ENCODE measurements at regions not wholly inside any gene's neighbourhood (a gene's known extent, or its start where the extent isn't known, plus 50 kb on each side); places are given as distances from the start of the nearest gene placed in this dataset.

- no peak for TF ChIP-seq CUX1 (IDR thresholded peaks at IDR 0.05; ENCODE audit: insufficient replicate concordance, low read depth, low read length)
- no peak for TF ChIP-seq STAT1 (conservative IDR thresholded peaks at IDR 0.05)
- no peak for TF ChIP-seq SREBF2 (IDR thresholded peaks at IDR 0.05; ENCODE audit: low read length)
- no peak for TF ChIP-seq NFYA (IDR thresholded peaks at IDR 0.05; ENCODE audit: borderline replicate concordance, low read depth, low read length)
Measured at GRCh38 chr2:224263571-224264043, 138.3 kb downstream of the FAM124B start (continued).

- no peak overlapping the region for H2AFZ ChIP-seq (ENCODE audit: control insufficient read depth, low read depth, low read length)
- WGBS (ENCODE audit: insufficient coverage, insufficient replicate concordance, low lambda C conversion rate, missing lambda C conversion rate): 0% methylated on average over 1 of the region's 1 CpG
- POLR2A ChIA-PET: no interaction called here
- RAD21 ChIA-PET (ENCODE audit: unreplicated experiment): no interaction called here
- H3K79me2 ChIP-seq (ENCODE audit: control insufficient read depth, insufficient read depth, low read length): no peaks in the 10 kb centered on the region
- H3K4me1 ChIP-seq (ENCODE audit: control insufficient read depth, insufficient read depth, low read length): no peaks in the 10 kb centered on the region
- intact Hi-C loops (cut with micrococcal nuclease; ENCODE audit: unreplicated experiment): no loop called here
- H4K20me1 ChIP-seq (ENCODE audit: control insufficient read depth, insufficient read depth): no peaks in the 10 kb centered on the region
- DNase-seq (ENCODE audit: low read depth, low spot score) (no peak), FAIRE-seq (no peak), ATAC-seq (no peak)
- no peak overlapping the region for H3K9ac ChIP-seq (ENCODE audit: control insufficient read depth, insufficient read depth, low read length)
- no peak overlapping the region for H3K4me2 ChIP-seq (ENCODE audit: control insufficient read depth, insufficient read depth)
- H3K27ac ChIP-seq (ENCODE audit: control insufficient read depth, insufficient read depth): no peak overlapping the region
- H3K9me3 ChIP-seq (replicated peaks; ENCODE audit: control insufficient read depth, insufficient read depth, low read length): no peaks in the 10 kb centered on the region
- no TSS peak for BruUV-seq (replicated peaks)
- SMC1A ChIA-PET (ENCODE audit: uncharacterized antibody, unreplicated experiment): no interaction called here
- CTCF ChIA-PET: no interaction called here
- H3K36me3 ChIP-seq (ENCODE audit: control insufficient read depth in 2 of 2, insufficient read depth in 2 of 2, low read length in 1 of 2): no peaks in the 10 kb centered on the region
- peaks cover 0 to 2% of the 10 kb centered on the region in 2 experiments; a peak in 1 of 4 replicates for H3K27me3 ChIP-seq (replicated peaks in 1 of 2; ENCODE audit: control insufficient read depth in 2 of 2, insufficient read depth in 2 of 2, low read length in 1 of 2)
- in situ Hi-C loops (cut with MboI): no loop called here
- no peak overlapping the region for H3K4me3 ChIP-seq
- TF ChIP-seq POU2F2 (IDR thresholded peaks at IDR 0.05; ENCODE audit: borderline replicate concordance, low read depth, low read length) (no peak), BACH1 (IDR thresholded peaks at IDR 0.05; ENCODE audit: borderline replicate concordance) (no peak), TCF3 (IDR thresholded peaks at IDR 0.05; ENCODE audit: borderline replicate concordance, insufficient read depth, low read depth, low read length) (no peak), RUNX3 (IDR thresholded peaks at IDR 0.05; ENCODE audit: low read length) (no peak), ZNF622 (IDR thresholded peaks at IDR 0.05) (no peak), CTCF (IDR thresholded peaks at IDR 0.05 in 2 of 3, conservative IDR thresholded peaks at IDR 0.05 in 1 of 3; ENCODE audit: control insufficient read depth in 2 of 3, extremely low read depth in 1 of 3, insufficient read depth in 1 of 3, low read depth in 3 of 3, low read length in 3 of 3) (no peak), ATF2 (IDR thresholded peaks at IDR 0.05; ENCODE audit: low read length) (no peak), E2F4 (IDR thresholded peaks at IDR 0.05; ENCODE audit: low read depth, low read length) (no peak), POLR2AphosphoS2 (IDR thresholded peaks at IDR 0.05; ENCODE audit: low read depth, low read length) (no peak), CHD1 (IDR thresholded peaks at IDR 0.05; ENCODE audit: low read depth, low read length) (no peak), BRCA1 (IDR thresholded peaks at IDR 0.05; ENCODE audit: low read depth, low read length) (no peak)
Measured at GRCh38 chr2:224261326-224261725, 140.6 kb downstream of the FAM124B start.

Data from GM12878 (cell line).